ENCODE measurements at regions not wholly inside any gene's neighbourhood (a gene's known extent, or its start where the extent isn't known, plus 50 kb on each side); places are given as distances from the start of the nearest gene placed in this dataset.

DNA sequence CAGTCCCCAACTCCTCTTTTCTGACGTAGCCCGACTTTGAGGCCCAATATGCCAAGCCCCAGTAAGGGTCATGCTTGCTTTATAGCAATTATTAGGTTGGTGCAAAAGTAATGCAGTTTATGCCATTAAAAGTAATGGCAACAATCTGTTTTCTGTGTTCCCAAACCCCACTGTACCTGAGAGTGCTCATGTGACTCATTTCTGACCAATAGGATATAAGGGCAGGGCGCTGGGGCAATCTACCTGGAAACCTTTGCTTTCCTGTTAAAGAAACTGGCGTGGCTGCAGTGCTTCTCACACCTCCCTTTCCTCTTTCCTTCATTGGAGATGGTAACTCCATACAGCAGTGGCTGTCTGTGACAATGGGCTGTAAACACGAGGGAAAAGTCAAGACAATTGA is 78.9 kb upstream of the MPPED2 start:
- no peak overlapping the region for H3K4me3 ChIP-seq (replicated peaks; ENCODE audit: low read depth, low read length)
- TF ChIP-seq, protein P1, sequence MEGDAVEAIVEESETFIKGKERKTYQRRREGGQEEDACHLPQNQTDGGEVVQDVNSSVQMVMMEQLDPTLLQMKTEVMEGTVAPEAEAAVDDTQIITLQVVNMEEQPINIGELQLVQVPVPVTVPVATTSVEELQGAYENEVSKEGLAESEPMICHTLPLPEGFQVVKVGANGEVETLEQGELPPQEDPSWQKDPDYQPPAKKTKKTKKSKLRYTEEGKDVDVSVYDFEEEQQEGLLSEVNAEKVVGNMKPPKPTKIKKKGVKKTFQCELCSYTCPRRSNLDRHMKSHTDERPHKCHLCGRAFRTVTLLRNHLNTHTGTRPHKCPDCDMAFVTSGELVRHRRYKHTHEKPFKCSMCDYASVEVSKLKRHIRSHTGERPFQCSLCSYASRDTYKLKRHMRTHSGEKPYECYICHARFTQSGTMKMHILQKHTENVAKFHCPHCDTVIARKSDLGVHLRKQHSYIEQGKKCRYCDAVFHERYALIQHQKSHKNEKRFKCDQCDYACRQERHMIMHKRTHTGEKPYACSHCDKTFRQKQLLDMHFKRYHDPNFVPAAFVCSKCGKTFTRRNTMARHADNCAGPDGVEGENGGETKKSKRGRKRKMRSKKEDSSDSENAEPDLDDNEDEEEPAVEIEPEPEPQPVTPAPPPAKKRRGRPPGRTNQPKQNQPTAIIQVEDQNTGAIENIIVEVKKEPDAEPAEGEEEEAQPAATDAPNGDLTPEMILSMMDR (IDR thresholded peaks at IDR 0.05; ENCODE audit: low read length, missing control alignments) = no peak
- no peak for DNase-seq (ENCODE audit: low read depth)

DNA sequence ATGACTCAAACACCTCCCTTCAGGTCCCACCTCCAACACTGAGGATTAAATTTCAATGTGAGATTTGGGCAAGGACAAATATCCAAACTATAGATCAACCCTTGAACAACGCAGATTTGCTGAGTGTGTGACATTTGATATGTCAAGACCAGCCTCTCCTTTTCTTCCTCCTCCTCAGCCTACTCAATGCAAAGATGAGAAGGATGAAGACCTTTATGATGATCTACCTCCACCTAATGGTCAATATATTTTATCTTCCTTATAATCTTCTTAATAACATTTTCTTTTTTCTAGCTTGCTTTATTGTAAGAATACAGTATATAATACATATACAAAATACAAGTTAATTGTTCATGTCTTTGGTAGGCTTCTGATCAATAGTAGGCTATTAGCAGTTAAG is 67.5 kb upstream of the MPPED2 start:
- H3K4me3 ChIP-seq (replicated peaks; ENCODE audit: low read depth, low read length) = no peak overlapping the region
- no peak for DNase-seq (ENCODE audit: low read depth)
- TF ChIP-seq, protein P1 (IDR thresholded peaks at IDR 0.05; ENCODE audit: low read length, missing control alignments) = no peak

DNA sequence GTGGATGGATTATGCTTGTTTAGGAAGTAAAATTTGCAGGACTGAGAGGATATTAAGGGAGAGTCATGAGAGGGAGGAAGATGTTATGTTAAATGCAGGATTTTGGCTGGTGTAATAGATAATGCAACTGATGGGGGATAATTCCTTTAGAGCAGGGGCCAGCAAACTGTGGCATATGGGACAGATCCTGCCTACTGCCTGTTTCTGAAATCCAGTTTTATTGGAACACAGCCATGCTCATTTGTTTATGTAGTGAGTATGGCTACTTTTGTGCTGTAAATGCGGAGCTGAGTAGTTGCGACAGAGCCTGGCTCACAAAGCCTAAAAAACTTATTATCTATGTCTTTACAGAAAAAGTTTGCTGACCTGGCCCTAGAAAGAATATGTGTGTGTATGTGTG is 66.6 kb upstream of the MPPED2 start:
- TF ChIP-seq, protein P1 (IDR thresholded peaks at IDR 0.05; ENCODE audit: low read length, missing control alignments) = no peak
- no peak for DNase-seq (ENCODE audit: low read depth)
- no peak overlapping the region for H3K4me3 ChIP-seq (replicated peaks; ENCODE audit: low read depth, low read length)

DNA sequence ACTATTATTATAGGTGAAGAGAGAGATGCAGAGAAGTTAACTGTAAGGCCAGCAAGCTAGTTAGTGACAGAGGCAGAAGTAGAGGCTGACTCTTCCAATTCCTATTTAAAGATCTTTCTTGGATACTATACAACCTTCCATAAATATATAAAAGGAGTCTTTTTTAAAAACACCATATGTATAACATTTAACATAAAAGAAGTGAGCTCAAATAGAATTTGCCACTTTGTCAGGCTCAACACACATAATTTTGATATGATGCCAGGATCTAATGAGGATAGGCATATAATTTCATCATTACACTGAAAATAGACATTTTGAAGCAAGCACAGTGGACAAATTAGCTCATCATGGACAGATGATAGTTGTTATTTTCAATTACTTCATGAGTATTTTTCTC is 64.1 kb upstream of the MPPED2 start:
- no peak for DNase-seq (ENCODE audit: low read depth)
- no peak overlapping the region for H3K4me3 ChIP-seq (replicated peaks; ENCODE audit: low read depth, low read length)
- TF ChIP-seq, protein P1 (IDR thresholded peaks at IDR 0.05; ENCODE audit: low read length, missing control alignments) = no peak
